H1 (cell line): ENCODE measurements at regions not wholly inside any gene's neighbourhood (a gene's known extent, or its start where the extent isn't known, plus 50 kb on each side); places are given as distances from the start of the nearest gene placed in this dataset.
"Not testable (repeated sequence)": the region's sequence is repeated elsewhere in the genome, so short reads cannot be mapped to it uniquely, and the experiment has no call there.

Experiments
- EZH2 ChIP-seq: fragments of 200-600 bp; sonication (generic); IDR thresholded peaks from 2 replicates; pipeline ENCODE4 v1.7.1; 2012; ENCODE audit warnings: low read depth, mild to moderate bottlenecking, moderate library complexity, low read length, inconsistent platforms; ENCODE audit not compliant: severe bottlenecking
- FOSL1 ChIP-seq: IDR thresholded peaks from 2 replicates; pipeline ENCODE4 v1.6.1; 2011; ENCODE audit warnings: mild to moderate bottlenecking, low read depth, low read length, moderate library complexity; ENCODE audit not compliant: insufficient read depth
- MAFK ChIP-seq: IDR thresholded peaks from 2 replicates; pipeline ENCODE4 v1.6.1; 2012; ENCODE audit warnings: low read depth, mild to moderate bottlenecking, improper control_type of control experiment, low read length
- MAX ChIP-seq: IDR thresholded peaks from 2 replicates; pipeline ENCODE4 v1.6.1; 2012; ENCODE audit warnings: inconsistent platforms
- POLR2A ChIP-seq, 2 experiments: IDR thresholded peaks; 1 replicate in 1 of 2; 2 replicates in 1 of 2; pipeline ENCODE4 v1.6.1; 2011; ENCODE audit warnings: low read depth in 2 of 2, low read length in 2 of 2, mild to moderate bottlenecking in 2 of 2; ENCODE audit errors: control extremely low read depth in 1 of 2
- POU5F1 ChIP-seq: IDR thresholded peaks from 2 replicates; pipeline ENCODE4 v1.6.1; 2011; ENCODE audit warnings: low read depth, mild to moderate bottlenecking, low read length, moderate library complexity
- SP2 ChIP-seq: IDR thresholded peaks from 2 replicates; pipeline ENCODE4 v1.6.1; 2012; ENCODE audit warnings: mild to moderate bottlenecking, low read length, inconsistent platforms
- TBP ChIP-seq: IDR thresholded peaks from 2 replicates; pipeline ENCODE4 v1.6.1; 2011; ENCODE audit warnings: low read depth, low read length, improper control_type of control experiment
- TF ChIP-seq, protein P1 (sequence below), 3 experiments: IDR thresholded peaks; 1 replicate in 2 of 3; 2 replicates in 1 of 3; pipeline versions ENCODE4 v1.5.1 to v1.6.1; 2011; ENCODE audit warnings: low read length in 3 of 3, mild to moderate bottlenecking in 3 of 3, inconsistent platforms in 2 of 3, low read depth in 1 of 3, moderate library complexity in 1 of 3; ENCODE audit not compliant: insufficient read depth in 1 of 3; ENCODE audit errors: control extremely low read depth in 1 of 3

GRCh38 chr6:26859067-26859770 is 199.7 kb upstream of the ZNF322 start:
- TF ChIP-seq POLR2A (IDR thresholded peaks at IDR 0.05; ENCODE audit: control extremely low read depth in 1 of 2, low read depth in 2 of 2, low read length in 2 of 2); MAFK; SP2; EZH2; POU5F1; FOSL1; MAX; TBP: not testable (repeated sequence)
- TF ChIP-seq, protein P1, sequence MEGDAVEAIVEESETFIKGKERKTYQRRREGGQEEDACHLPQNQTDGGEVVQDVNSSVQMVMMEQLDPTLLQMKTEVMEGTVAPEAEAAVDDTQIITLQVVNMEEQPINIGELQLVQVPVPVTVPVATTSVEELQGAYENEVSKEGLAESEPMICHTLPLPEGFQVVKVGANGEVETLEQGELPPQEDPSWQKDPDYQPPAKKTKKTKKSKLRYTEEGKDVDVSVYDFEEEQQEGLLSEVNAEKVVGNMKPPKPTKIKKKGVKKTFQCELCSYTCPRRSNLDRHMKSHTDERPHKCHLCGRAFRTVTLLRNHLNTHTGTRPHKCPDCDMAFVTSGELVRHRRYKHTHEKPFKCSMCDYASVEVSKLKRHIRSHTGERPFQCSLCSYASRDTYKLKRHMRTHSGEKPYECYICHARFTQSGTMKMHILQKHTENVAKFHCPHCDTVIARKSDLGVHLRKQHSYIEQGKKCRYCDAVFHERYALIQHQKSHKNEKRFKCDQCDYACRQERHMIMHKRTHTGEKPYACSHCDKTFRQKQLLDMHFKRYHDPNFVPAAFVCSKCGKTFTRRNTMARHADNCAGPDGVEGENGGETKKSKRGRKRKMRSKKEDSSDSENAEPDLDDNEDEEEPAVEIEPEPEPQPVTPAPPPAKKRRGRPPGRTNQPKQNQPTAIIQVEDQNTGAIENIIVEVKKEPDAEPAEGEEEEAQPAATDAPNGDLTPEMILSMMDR (IDR thresholded peaks at IDR 0.05; ENCODE audit: control extremely low read depth in 1 of 3, insufficient read depth in 1 of 3, low read depth in 1 of 3, low read length in 3 of 3) = not testable (repeated sequence)
